ENCODE measurements at regions not wholly inside any gene's neighbourhood (a gene's known extent, or its start where the extent isn't known, plus 50 kb on each side); places are given as distances from the start of the nearest gene placed in this dataset.
"Not testable (repeated sequence)": the region's sequence is repeated elsewhere in the genome, so short reads cannot be mapped to it uniquely, and the experiment has no call there.

DNA sequence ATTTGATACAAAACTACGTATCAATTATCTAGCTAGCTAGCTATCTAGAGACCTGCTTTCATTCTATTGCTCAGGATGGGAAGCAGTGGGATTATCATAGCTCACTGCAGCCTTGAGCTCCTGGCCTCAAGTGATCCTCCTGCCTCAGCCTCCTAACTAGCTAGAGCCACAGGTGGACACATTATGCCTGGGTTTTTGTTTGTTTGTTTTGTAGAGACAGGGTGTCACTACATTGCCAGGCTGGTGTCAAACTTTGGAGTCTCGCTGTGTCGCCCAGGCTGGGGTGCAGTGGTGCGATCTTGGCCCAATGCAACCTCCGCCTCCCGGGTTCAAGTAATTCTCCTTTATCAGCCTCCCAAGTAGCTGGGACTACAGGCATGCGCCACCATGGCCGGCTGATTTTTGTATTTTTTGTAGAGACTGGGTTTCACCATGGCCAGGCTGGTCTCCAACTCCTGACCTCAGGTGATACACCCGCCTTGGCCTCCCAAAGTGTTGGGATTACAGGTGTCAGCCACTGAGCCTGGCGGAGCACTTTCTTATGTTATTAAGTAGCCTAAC lies 122.5 kb upstream of the FBXO28 start:
- not testable (repeated sequence) for DNase-seq (ENCODE audit: low read depth, low spot score)

DNA sequence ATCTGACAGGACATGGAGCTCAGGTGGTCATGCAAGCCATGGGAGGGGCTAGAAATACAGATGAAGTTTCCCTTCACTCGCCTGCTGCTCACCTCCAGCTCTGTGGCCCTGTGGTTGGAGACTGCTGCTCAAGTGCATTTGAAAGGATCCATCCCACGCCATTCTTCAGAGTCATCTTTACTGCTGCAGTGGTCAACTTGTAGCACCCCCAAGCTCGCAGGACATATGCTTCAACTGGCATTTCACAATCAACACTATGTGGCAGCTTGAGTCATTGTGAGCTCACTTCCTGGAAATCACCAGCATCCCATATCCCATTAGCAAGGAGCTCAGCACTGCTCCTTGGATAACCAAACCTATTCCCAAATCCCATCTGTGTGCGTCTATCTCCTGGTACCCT lies 116.2 kb upstream of the TP53BP2 start:
- DNase-seq (ENCODE audit: low read depth, low spot score) = not testable (repeated sequence)

DNA sequence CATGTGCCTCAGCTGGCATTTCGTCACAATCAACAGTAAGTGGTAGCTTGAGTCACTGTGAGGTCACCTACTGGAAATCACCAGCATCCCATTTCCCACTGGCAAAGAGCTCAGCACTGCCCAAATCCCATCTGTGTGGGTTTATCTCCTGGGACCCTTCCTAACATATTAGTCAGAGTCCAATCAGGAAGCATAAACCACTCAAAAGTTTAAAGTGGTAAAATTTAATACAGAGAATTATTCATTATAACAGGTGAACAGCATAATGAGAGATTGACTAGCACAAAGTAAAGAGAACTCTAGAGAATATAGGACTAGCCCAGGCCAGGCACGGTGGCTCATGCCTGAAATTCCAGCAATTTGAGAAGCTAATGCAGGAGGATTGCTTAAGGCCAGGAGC lies 107.1 kb upstream of the TP53BP2 start:
- not testable (repeated sequence) for DNase-seq (ENCODE audit: low read depth, low spot score)

DNA sequence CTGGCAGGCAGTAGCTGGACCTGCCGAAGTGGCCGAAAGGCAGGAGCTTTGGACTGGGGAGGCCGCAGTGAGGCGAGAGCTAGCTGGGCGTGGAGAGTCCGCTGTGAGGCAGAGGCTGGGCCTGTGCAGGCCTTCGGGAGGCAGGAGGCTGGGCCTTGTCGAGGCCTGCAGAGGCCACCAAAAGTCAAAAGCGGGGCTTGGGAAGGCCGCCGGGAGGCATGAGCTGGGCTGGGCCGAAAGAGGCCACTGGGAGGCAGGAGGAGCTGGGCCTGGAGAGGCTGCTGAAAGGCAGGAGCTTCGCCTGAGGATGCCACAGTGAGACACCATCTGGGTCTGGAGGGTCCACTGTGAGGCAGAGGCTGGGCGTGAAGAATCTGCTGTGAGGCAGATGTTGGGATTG lies 105.8 kb upstream of the TP53BP2 start:
- DNase-seq (ENCODE audit: low read depth, low spot score) = not testable (repeated sequence)

DNA sequence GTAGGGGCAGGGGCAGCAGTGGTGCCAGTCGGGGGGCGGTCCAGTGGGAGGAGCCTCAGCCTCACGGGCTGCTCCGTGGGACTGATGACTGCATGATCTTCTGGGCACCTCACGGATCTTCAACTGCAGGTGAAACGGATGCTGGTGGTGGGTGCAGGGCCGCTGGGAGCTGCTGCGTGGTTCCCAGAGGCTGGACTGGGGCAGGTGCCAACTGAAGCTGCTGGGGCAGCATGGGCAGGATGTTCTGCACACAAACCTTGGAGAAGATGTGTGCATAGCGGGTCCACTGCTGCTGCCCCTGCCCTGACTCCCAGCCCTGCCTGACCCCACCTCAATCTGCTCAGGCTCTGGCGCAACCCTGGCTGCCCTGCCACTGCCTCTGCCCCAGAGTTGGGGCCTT lies 104.2 kb upstream of the TP53BP2 start:
- DNase-seq (ENCODE audit: low read depth, low spot score) = not testable (repeated sequence)

DNA sequence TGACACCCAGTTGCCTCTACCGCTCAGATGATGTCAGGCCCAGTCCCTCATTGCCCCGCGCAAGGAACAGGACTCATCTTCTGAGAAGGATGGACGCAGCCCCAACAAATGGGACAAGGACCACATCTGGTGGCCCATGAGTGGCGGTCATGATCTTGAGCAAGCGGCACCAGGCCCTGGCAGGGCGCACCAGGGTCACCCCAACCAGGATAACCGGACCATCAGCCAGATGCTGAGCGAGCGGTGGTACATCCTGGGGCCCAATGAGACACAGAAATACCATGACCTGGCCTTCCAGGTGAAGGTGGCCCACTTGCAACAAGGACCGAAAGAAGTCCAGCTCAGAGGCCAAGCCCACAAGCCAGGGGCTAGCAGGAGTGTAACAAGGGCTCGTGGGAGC lies 102.3 kb upstream of the TP53BP2 start:
- DNase-seq (ENCODE audit: low read depth, low spot score) = not testable (repeated sequence)

DNA sequence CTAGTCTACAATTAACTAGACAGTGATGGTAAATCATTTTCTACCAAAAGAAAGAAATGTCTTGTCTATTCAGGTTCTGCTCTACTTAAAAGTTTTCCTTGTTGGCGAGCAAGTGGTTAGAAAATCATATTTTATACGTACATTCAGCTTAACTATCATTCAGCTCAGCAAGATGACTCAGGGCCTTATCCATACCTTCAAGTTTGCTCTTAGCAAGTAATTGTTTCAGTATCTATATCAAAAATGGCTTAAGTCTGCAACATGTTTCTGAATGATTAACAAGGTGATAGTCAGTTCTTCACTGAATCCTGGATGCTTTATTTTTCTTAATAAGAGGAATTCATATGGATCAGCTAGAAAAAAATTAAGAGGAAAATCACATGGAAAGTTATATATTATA lies 90.8 kb upstream of the TP53BP2 start:
- DNase-seq (ENCODE audit: low read depth, low spot score) = not testable (repeated sequence)

DNA sequence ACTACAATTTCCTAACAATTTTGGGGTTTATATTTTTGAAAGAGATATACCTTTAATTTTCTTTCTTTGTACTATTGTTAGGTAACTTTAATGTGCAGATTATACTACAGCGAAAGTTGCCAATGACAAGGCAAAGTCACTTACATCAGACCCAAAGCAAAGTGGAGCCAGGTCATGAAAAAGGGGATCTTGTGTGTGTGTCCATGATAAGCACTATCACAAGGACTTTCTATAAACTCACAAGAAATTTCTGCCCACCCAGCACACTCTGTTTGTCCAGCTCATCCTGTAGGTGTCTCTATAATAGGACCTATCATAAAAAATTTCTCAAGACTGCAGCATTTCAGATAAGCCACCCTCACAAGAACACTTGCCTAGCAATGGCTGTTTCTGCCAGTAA lies 85.7 kb upstream of the TP53BP2 start:
- not testable (repeated sequence) for DNase-seq (ENCODE audit: low read depth, low spot score)

DNA sequence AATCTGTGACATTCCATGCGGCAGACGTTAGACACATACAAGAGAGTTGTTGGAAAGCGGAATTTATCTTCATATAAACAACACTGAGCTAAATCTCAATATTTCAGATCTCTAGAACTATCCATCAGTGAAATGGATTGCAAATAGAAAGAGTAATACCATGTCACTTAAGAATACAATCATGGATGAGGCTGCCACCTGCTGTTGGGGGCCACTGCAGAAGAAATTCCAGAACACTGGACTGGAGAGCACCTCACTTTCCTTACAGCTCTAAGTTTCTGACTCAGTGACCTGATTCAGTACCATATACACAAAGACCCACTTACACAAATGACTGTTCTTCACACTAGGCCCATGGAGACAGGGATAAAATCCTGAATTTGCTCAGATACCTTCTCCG lies 75.1 kb upstream of the TP53BP2 start:
- DNase-seq (ENCODE audit: low read depth, low spot score) = not testable (repeated sequence)

DNA sequence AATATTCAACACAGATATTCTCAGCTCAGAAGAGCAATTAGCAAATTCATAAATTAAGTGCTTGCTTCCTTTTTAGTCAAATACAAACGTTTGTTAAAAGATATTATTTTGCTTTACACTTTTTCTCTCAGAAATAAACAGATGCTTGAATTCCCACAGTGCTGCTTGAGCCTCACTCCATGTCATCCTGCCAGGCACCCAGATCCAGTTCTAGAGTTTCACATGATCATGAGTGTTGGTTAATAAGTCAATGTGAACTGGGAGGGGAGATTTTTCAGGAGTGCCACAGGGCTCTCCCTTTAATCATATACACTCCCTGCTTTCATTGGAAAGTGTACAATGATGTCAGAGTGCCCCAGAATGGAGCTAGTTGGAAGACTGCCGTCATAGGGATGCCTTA lies 69.7 kb upstream of the TP53BP2 start:
- DNase-seq (ENCODE audit: low read depth, low spot score) = not testable (repeated sequence)

DNA sequence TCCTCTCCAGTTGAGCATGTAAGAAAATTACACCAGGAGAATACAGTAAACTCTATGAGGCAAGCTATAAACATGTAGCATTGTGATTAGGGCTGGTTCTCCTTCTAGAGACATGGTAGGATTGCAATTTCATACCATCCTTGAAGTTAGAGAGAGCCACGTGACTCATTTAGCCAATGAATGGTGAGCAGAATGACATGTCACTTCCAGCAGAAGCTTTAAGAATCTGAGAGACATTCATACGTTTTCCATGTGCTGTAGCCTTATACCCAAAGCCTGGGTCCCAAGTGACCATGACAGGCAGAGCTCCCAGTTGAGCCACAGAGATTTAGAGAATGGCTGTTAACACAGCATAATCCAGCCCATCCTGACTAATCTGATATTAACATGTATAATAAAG lies 68.0 kb upstream of the TP53BP2 start:
- DNase-seq (ENCODE audit: low read depth, low spot score) = not testable (repeated sequence)

DNA sequence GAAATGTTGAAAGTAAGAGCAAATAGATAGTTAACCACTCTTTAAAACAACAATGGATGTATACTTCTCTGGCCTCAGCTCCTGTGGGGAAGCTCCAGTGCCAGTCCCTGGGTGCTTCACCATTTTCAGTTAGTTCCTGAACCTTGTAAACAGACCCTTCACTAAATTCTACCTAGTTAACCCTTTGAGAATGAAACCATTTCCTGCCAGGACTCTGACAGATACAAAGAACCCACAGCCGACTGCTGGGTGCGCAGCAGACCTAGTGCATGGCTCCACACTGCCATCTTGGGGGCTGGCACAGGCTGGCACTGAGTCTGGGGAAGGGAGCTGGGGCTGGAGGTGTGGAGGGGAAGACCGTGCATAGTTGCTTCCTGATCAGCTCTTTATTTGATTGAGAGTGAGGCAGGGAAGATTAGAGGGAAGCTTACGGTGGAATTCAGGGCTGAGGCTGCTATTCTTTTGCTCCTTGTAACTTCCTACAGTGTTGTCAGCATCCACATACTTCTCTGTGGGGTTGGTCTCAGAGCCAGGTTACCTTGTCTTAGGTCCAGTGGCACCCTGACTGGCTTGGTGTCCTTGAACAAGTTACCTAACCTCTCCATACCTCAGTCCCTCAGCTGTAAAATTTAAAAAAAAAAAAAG lies 62.3 kb upstream of the TP53BP2 start:
- not testable (repeated sequence) for DNase-seq (ENCODE audit: low read depth, low spot score)

DNA sequence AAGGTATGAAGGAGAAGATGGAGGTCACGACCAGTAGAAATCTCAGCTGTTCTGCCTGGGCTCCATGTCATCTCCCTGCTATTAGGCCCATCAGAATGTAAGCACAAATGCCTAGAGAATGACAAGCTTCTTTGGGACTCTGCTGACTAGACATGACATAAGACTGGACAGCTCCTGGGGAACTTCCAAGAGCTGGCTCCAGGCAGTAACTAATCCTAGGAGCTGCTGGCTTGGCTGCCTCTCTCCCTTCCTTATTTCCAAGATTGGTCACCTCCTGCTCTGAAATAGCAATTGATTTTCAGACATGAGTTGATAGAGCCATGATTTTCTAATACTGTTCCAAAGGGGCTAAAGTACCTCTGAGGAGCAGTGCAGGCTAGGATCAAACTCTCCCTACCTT lies 57.5 kb upstream of the TP53BP2 start:
- not testable (repeated sequence) for DNase-seq (ENCODE audit: low read depth, low spot score)

DNA sequence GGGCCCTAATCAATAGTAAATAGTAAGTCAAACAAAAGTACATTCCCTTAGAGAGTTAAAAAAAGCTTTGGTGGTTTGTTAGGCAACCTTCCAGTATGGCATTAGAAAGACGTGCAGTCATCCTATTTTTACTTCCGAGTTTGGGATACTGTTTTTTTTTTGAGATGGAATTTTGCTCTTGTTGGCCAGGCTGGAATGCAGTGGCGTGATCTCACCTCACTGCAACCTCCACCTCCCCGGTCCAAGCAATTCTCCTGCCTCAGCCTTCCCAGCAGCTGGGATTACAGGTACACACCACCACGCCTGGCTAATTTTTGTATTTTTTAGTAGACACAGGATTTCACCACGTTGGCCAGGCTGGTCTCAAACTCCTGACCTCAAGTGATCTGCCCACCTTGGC lies 54.0 kb upstream of the TP53BP2 start:
- not testable (repeated sequence) for DNase-seq (ENCODE audit: low read depth, low spot score)

DNA sequence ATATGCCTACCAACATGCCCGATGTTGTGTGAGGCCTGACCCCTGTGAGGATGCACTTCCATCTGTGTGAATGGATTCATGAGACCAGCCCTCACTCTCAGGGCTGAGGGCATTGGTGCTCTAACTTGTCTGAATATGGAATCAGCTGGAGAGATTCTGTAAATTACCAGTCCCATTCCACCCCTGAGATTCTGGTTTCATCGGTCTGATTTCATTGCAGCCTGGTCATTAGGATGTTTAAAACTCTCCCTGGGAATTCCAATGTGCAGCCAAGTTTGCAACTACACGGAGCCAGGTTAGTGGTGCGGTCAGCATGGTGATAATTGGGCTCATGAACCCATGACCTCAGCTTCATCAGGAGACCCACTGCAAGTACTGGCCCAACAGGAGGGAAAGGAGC lies 51.4 kb upstream of the TP53BP2 start:
- not testable (repeated sequence) for DNase-seq (ENCODE audit: low read depth, low spot score)

DNA sequence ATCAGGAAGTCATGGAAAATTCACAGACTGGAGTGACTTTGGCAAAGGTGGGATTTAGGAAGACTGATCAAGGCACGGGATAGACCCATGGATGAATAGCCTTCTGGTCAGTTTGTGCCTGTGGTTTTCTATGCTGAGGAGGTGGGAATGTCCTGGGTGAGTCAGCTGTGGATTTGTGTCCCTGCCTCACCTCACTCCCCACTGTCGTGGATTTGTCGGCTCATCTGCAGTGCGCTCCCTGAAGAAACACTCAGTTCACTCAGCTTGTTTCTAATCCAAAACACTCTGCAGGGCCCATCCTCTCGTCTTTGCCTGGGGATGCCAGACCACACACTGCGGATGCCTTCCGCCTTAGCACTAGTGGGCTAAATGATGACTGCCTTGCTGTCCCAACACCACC lies 50.2 kb upstream of the TP53BP2 start:
- DNase-seq (ENCODE audit: low read depth, low spot score) = not testable (repeated sequence)

Measured in pulmonary artery endothelial cell (primary cell).